Effector CD4-positive, alpha-beta T cell (primary cell): ENCODE measurements at regions not wholly inside any gene's neighbourhood (a gene's known extent, or its start where the extent isn't known, plus 50 kb on each side); places are given as distances from the start of the nearest gene placed in this dataset.
"Not testable (repeated sequence)": the region's sequence is repeated elsewhere in the genome, so short reads cannot be mapped to it uniquely, and the experiment has no call there.

Source experiments
- DNase-seq: peaks from one replicate; pipeline ENCODE4 v3.0.0-alpha.2; 2020

- no peak for DNase-seq
Observed at GRCh38 chr2:8332646-8333045, 349.2 kb upstream of the ID2 start.

- no peak for DNase-seq
Observed at GRCh38 chr2:8333177-8333831, 348.6 kb upstream of the ID2 start.

DNA sequence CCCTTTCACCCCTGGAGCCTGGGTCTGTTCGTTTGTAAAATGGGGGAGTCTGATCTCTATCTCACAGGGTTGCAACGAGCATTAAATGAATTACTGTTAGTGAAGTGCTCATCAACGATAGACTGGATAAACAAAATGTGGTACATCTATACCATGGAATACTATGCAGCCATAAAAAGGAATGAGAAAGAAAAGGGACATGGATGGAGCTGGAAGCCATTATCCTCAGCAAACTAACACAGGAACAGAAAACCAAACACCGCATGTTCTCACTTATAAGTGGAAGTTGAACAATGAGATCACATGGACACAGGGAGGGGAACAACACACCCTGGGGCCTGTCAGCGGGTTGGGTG, 348.0 kb upstream of the ID2 start:
- DNase-seq = not testable (repeated sequence)

DNA sequence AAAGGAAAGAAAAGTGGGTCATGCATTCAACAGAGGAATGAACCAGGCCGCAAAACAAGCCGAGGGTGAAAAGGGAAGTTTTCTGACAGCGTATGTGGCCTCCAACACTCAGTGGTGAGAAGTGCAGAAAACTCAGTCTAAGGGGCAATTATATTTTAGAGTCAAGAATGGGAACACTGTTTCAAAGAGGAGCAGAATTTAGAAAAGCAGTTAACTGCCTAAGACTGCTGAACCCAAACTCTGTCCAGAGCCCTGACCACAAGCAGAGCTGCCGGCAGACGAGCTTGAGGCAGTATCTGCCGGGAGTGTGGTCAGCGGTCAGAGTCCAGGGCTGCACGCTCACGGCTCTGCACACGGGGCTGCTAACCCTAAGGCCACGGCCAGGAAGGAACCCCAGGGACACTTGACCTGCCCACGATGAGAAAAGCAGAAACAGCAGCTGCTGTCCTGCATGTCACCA, 347.0 kb upstream of the ID2 start:
- no peak for DNase-seq

DNA sequence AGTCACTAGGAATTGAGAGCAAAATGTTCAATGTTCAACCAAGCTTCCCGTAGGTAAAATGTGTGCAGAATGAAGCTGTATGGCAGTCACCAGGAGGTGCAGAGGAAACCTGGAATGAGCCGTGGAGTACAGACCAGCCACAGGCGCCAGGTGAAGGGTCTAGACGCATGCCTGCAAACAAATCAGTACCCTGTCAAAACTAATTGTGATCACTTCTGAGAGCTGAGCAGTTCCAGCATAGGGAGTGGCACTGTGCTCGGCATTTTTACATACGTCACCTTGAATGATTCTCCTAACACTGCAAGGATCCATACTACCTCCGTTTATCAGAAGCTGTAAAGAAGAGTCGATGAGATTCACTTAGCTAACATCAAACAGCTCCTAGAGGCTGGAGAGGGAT, 346.1 kb upstream of the ID2 start:
- DNase-seq = no peak

- DNase-seq = no peak
Observed at GRCh38 chr2:8337321-8337720, 344.5 kb upstream of the ID2 start.

DNA sequence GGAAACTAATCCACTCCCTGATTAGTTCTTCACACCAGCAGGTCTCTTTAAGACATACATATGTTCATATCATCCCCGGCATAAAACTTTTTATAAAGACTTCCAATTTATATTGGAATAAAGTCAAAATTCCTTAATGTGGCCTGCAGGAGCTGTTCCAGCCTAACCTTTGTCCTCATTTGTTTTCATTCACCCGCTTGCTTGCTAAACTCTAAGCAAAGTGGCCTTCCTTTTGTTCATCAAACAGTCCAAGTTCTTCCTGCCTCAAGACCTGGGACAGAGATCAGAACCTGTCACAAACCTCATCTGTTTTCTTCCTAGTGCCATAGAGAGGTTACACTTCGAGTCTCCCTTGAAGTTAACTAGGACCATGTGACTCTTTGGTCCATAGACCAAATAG, 339.4 kb upstream of the ID2 start:
- DNase-seq = no peak

- no peak for DNase-seq
Observed at GRCh38 chr2:8343031-8343430, 338.8 kb upstream of the ID2 start.

DNA sequence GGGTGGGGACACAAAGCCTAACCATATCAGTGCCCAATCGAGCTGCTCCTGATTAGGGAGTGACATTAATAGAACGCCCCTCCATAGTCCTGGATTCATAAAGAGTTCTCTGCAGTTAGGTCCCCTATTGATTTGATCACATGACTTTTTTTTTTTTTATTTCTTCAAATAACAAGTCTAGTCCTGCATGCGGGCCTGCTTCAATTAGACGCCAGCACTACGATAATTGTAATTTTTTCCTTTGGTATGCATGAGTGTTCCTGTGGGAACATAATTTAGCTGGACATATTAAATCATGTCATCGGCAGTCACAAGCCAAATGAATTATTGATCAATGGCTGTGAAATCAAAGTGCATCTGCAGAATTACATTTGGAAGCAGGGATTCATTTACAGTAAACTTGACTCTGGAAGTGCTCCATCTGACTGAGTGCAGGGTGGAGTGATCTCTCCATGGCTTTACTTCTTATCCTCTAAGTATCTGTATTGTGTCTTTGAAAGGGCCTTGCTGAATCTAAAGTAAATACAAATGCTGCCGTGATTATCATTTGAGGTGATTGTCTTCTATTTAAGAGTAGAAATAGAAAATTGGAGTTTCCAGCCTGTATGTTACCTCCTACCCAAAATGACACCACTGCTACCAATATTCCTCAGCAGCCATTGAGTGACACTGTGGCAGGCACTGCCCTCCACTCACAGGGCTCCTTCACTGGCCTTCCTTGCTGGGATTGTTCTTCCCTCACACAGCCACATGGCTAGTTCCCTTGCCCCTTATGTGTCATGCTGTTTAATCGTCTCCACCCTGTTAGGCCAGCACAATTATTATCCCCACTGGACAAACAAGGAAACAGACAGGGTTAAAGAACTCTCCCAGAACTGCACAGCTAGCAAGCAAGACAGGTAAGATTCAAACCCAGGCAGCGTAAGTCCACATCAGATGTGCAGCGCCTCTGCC, 337.4 kb upstream of the ID2 start:
- DNase-seq = no peak

DNA sequence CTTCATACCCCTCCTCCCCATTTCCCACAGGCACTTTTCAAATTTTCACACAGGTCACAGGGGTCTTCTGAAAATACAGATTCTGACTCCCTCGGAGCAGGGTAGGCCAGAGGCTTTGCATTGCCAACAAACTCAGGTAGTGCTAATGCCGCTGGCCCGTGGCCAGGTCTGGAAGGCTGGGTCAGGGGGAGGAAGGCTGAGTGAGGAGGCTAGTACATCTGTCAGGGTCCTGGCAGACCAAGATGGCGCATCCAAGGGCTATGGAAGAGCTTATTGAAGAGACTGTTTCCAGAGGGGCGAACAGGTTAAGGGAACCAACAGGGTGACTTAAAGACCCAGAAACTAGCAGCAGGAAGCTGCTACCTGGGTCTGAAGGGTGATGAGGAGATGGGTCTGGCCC, 336.7 kb upstream of the ID2 start:
- no peak for DNase-seq

- DNase-seq = no peak
Observed at GRCh38 chr2:8346208-8346607, 335.6 kb upstream of the ID2 start.

- no peak for DNase-seq
Observed at GRCh38 chr2:8346706-8347430, 335.0 kb upstream of the ID2 start.

DNA sequence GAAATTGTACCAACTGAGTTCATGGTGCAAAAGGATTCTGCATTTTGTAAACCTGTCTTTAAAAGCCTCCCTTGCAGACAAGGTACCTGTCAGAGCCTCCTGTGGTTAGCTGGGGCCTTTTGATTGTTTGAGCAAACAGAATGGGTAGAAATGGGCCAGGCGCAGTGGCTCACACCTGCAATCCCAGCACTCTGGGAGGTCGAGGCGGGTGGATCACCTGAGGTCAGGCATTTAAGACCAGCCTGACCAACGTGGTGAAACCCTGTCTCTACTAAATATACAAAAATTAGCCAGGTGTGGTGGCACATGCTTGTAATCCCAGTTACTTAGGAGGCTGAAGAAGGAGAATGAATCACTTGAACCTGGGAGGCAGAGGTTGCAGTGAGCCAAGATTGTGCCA, 332.9 kb upstream of the ID2 start:
- not testable (repeated sequence) for DNase-seq

GRCh38 chr2:8352296-8352695, 329.6 kb upstream of the ID2 start:
- no peak for DNase-seq

DNA sequence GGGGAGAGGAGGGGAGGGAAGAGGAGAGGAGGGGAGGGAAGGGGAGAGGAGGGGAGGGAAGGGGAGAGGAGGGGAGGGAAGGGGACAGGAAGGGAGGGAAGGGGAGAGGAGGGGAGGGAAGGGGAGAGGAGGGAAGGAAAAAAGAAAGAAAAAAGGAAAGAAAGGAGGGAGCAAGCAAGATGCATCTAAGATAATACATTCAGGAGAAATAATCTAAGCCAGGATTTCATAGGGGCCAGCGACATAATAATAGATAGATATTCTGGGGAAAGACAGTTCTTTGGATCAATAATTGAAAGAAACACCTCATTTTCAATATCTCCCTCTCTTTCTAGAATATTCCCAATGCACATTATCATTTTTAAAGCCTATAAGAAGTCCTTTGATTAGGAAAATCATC, 328.9 kb upstream of the ID2 start:
- DNase-seq = no peak

- no peak for DNase-seq
Observed at GRCh38 chr2:8355102-8355859, 326.6 kb upstream of the ID2 start.

DNA sequence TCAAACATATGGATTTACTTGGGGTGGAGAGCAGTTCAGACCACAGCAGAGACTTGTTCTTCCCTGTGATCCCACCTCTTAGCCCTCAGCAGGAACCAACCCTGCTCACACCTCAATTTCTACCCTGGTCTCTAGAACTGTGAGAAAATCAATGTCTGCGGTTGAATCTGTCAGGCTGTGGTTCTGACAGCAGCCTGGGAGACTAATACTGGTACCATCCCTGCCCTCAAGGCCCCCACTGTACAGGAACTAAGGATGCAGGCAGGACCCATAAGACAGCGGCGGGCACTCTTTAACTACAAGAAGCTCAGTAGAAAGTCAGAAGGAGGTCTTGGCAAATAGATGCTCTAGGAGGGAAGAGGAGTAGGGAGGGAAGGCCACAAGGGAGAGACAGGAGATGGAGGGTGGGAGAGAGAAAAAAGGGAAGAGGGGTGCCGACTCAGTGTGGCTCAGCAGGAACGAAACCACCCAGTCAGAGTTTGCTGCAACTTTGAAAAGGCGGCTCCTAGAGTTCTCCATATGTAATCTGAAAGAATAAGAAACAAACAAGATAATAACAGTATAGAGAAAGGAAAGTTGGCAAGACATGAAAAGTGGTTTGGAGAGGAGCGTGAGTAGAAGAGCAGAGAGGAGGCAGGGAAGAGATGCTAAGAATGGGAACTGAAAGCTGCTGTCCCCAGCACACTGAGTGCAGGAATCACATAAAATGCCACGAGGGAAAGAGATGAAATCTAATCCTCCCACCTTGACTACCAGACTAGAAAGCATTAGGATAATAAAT, 323.9 kb upstream of the ID2 start:
- DNase-seq = no peak

DNA sequence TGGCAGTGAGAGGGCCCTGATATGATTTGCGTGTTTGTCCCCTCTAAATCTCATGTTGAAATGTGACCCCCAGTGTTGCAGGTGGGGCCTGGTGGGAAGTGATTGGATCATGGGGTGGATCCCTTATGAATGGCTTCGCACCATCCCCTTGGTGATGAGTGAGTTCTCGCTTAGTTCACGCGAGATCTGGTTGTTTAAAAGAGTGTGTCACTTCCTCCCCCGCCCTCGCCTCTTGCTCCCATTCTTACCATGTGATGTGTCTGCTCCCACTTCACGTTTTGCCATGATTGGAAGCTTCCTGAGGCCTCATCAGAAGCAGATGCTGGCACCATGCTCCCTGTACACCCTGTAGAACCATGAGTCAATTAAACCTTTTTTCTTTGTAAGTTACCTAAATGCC, 319.9 kb upstream of the ID2 start:
- no peak for DNase-seq

DNA sequence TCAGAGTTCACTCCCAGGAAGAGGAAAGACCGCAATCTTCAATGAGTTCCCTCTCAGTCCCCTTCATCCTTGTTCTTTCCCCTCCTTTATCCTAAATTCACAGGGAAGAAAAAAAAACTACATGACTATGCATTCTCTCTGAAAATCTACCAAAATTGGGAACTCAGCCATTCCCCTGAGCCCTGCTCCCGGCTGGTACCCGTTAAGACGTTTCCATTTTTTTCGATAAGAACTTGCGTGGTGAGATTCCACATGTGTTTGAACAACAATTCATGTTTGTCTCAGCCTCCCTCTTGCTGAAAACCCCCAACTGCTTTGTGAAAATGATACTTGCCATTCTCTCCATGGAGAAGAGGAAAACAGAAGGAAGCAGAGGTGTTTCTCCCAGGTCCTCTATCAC, 318.7 kb upstream of the ID2 start:
- DNase-seq = no peak

- DNase-seq = no peak
Observed at GRCh38 chr2:8364668-8365067, 317.2 kb upstream of the ID2 start.

- DNase-seq = no peak
Observed at GRCh38 chr2:8365331-8365910, 316.4 kb upstream of the ID2 start.

DNA sequence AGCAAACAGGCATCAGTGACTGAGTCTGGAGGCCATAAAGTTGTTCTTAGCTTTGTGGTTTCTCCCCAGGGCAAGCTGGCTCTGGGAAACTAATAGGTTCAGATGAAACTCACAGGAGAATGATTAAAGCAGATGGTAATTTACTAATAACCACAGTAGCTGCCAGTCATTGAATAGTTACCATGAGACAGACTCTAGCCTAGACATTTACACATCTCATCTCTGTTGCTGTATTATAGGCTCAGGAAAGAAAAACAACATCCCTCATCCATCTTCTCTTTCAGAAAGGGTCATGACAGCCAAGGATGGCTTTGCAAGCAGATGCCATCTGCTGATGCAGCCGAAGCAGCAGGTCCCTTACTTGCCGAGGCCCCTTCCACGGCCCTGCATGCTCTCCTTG, 314.0 kb upstream of the ID2 start:
- DNase-seq = no peak
